ENCODE measurements at regions not wholly inside any gene's neighbourhood (a gene's known extent, or its start where the extent isn't known, plus 50 kb on each side); places are given as distances from the start of the nearest gene placed in this dataset.
"Not testable (repeated sequence)": the region's sequence is repeated elsewhere in the genome, so short reads cannot be mapped to it uniquely, and the experiment has no call there.

DNA sequence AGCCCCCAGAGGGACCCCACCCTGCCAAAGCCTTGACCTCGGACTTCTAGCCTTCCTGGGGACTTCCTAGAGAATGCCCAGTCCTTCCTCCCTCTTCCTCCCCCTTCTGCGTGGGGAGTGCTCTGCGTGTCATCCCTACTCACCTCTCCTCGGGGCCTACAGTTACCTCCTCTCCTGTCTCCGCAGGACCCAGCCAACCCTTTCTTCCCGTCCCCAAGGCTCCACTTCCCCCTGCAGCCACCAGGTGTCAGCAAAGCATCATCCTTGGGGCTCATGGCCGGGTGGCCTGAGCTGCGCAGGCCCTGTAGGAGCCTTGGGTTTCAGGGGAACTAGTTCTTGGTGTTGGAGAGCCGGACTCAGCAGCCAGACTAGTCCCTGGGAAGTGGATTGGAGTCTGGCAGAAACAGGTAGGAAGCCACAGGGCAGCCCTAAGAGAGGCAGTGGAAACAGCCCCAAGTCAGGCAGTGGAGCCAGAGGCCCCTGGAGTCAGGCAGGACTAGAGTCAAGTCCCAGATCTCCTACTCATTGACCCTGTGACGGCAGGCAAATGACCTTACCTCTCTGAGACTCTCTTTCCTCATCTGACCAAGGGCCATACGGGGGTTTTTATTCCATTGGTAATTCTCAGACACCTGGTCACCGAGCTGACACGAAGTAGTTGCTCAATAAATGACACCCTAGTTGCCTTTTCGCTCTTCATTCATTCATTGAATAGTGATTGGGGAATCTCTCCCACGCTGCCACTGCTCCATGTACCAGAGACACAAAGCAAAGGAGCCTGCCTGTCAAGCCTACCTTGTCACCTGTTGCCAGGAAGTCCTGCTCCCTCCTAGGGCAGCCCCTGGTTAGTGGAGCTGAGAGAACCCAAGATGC is 101.8 kb upstream of the GRK3 start:
- H3K9me3 ChIP-seq, H3K4me1 ChIP-seq, H3K27ac ChIP-seq, H3K27me3 ChIP-seq, H3K4me3 ChIP-seq: not testable (repeated sequence)
- DNase-seq = peak; percentile 87
- H3K36me3 ChIP-seq = peaks cover 39% of the 10 kb centered on the region
- intact Hi-C loops (cut with DNase I) = loop anchor here (5.0 to 10.0 kb wide), 2 partner anchors 240 to 312 kb away; no protein-coding TSS in a partner anchor
- TF ChIP-seq, protein P1, sequence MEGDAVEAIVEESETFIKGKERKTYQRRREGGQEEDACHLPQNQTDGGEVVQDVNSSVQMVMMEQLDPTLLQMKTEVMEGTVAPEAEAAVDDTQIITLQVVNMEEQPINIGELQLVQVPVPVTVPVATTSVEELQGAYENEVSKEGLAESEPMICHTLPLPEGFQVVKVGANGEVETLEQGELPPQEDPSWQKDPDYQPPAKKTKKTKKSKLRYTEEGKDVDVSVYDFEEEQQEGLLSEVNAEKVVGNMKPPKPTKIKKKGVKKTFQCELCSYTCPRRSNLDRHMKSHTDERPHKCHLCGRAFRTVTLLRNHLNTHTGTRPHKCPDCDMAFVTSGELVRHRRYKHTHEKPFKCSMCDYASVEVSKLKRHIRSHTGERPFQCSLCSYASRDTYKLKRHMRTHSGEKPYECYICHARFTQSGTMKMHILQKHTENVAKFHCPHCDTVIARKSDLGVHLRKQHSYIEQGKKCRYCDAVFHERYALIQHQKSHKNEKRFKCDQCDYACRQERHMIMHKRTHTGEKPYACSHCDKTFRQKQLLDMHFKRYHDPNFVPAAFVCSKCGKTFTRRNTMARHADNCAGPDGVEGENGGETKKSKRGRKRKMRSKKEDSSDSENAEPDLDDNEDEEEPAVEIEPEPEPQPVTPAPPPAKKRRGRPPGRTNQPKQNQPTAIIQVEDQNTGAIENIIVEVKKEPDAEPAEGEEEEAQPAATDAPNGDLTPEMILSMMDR (IDR thresholded peaks at IDR 0.05) = peak; percentile 99
- peak; percentile 99 for ATAC-seq

DNA sequence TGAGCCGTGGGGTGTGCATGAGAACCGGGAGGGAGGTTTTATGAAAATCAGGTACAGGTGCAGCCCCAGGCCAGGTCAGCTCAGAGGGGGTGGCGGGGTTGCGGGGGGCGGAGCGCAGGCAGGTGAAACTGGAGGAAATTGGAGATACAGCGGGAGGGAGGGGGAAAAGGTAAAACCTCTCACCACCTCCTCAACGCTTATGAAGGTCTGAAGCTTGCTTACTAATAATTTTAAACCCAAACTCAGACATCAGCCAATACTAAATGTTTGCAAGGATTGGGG is 101.2 kb upstream of the GRK3 start:
- intact Hi-C loops (cut with DNase I) = loop anchor here (5.0 to 10.0 kb wide), 2 partner anchors 239 to 312 kb away; no protein-coding TSS in a partner anchor

DNA sequence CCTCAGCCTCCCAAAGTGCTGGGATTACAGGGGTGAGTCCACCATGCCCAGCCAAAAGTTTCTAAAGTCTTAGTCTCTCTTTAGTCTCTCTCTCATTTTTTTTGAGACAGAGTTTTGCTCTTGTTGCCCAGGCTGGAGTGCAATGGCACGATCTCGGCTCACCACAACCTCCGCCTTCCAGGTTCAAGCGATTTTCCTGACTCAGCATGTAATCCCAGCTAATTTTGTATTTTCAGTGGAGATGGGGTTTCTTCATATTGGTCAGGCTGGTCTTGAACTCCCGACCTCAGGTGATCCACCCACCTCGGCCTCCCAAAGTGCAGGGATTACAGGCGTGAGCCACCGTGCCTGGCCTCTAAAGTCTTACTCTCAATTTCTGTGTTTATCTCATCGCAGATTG is 100.1 kb upstream of the GRK3 start:
- intact Hi-C loops (cut with DNase I) = loop anchor here (5.0 to 10.0 kb wide), 2 partner anchors 238 to 310 kb away; no protein-coding TSS in a partner anchor
- not testable (repeated sequence) for H3K27me3 ChIP-seq, H3K9me3 ChIP-seq, DNase-seq, H3K27ac ChIP-seq, ATAC-seq, H3K4me3 ChIP-seq, H3K4me1 ChIP-seq
- peaks cover 30% of the 10 kb centered on the region for H3K36me3 ChIP-seq

More for the DNA sequence above, 101.2 kb upstream of the GRK3 start:
- H3K9me3 ChIP-seq, H3K27me3 ChIP-seq, H3K4me3 ChIP-seq, H3K27ac ChIP-seq, DNase-seq, H3K4me1 ChIP-seq, ATAC-seq: not testable (repeated sequence)
- peaks cover 39% of the 10 kb centered on the region for H3K36me3 ChIP-seq

DNA sequence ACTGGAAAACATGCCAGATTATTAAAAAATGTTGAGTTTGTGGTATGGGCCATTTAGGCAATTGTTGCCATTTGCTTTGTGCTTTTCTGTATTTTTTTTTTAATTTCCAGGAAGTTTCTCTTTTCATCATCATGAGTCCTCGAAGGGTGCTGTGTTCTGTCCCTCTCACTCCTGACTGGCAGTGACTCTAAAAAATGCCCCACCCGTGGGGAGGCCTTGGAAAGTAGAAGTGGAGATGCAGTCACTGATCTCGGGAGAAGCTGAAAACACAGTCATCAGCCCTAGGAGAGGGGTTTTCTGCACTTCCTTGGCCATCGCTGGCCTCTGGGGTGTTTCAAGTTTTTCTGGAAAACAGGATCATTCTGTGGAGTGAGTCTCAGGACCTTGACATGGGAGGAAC is 98.5 kb upstream of the GRK3 start:
- Histone ChIP-seq H3K27ac (no peak overlapping the region), H3K9me3 (no peaks in the 10 kb centered on the region), H3K4me3 (no peak overlapping the region), H3K36me3 (peaks cover 15% of the 10 kb centered on the region), H3K27me3 (no peaks in the 10 kb centered on the region), H3K4me1 (no peaks in the 10 kb centered on the region)
- intact Hi-C loops (cut with DNase I) = loop anchor here (10.0 kb wide), 1 partner anchor 309 kb away; no protein-coding TSS in a partner anchor
- TF ChIP-seq, protein P1 (IDR thresholded peaks at IDR 0.05) = no peak
- ATAC-seq = no peak
- DNase-seq = no peak

DNA sequence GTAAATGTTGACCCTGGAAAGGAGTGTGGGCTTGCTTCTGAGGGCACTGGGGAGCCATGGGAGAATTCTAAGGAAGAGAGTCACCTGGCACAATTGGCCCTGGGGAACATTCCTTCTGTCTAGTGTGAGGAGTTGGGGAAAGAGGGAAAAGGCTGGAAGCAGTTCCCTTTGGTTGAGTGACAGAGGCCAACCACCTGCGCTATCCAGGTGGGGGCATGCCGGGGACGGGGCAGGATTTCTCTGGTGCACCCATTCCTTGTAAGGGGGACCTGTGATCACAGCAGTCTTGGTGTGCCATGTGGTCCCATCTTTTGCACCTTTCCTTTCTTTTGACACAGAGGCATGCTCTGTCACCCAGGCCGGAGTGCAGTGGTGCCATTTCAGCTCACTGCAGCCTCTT is 92.1 kb upstream of the GRK3 start:
- TF ChIP-seq, protein P1 (IDR thresholded peaks at IDR 0.05) = no peak
- H3K9me3 ChIP-seq = no peaks in the 10 kb centered on the region
- H3K4me3 ChIP-seq = no peak overlapping the region
- H3K27me3 ChIP-seq = no peaks in the 10 kb centered on the region
- DNase-seq (no peak), ATAC-seq (no peak)
- H3K27ac ChIP-seq = no peak overlapping the region
- H3K36me3 ChIP-seq = no peaks in the 10 kb centered on the region
- intact Hi-C loops (cut with DNase I) = no loop called here
- peaks cover 9% of the 10 kb centered on the region for H3K4me1 ChIP-seq

DNA sequence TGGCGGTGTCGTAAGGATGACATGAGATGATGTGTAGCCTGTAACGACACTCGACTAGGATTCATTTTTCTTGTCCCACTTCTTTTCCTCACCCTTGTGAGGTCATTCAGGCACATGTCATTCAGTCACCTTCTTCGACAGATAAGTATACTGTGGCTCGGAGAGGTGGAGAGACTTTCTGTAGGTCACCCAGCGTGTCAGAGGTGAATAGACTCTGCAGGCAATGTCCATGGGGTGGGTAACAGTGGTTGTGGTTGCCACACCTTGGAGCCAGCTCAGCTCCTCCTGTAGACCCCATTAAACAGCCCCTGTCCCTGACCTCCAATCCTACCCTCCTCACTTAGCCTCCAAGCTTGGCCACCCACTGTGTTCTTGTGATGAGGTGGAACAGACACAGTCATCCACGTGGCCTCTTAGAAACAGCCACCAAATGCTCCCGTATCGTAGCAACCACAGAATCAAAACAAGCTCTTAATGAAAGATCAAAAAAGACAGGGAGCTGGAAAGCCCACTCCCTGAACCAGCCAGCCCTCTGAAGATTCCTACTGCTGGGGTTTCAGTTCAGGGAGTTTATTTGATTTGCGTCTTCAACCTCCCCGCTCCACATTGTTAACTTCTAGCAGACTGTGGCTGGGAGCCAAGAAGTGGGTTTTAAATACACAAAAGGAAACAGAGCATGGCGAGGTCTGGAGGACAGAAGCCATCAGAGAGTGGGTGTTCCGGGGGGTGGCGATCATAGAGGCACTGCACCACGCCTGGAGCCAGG is 89.0 kb upstream of the GRK3 start:
- H3K36me3 ChIP-seq = no peaks in the 10 kb centered on the region
- ATAC-seq (peak; percentile 33), DNase-seq (no peak)

More for the DNA sequence above, 89.0 kb upstream of the GRK3 start:
- Histone ChIP-seq H3K27me3 (no peaks in the 10 kb centered on the region), H3K27ac (no peak overlapping the region), H3K4me1 (peaks cover 9% of the 10 kb centered on the region), H3K9me3 (no peaks in the 10 kb centered on the region), H3K4me3 (no peak overlapping the region)
- intact Hi-C loops (cut with DNase I) = no loop called here
- TF ChIP-seq, protein P1 (IDR thresholded peaks at IDR 0.05) = no peak
